ENCODE measurements at regions not wholly inside any gene's neighbourhood (a gene's known extent, or its start where the extent isn't known, plus 50 kb on each side); places are given as distances from the start of the nearest gene placed in this dataset.

DNA sequence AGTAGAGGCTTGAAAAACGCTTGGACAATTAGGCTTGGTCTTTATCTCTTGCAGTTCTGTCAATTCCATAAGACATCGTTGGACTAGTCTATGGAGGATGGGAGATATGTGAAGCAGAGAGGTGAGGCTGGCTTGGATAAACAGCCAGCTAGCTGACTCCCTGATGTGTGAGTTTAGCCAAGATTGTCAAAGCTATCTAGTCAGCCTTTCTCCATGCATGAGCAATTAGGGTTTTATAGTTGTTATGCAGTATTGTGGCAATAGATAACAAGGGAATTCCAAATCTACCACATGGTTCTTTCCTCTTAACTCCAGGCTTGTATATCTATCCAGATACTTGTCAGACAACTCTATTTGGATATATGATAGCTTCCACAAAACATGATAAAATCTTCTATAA is 153.6 kb upstream of the NRXN3 start:
- Histone ChIP-seq H3K4me1 (no peaks in the 10 kb centered on the region), H3K27ac (no peak overlapping the region), H3K4me3 (no peak overlapping the region), H3K27me3 (no peaks in the 10 kb centered on the region), H3K36me3 (no peaks in the 10 kb centered on the region), H3K9me3 (no peaks in the 10 kb centered on the region)
- 69 to 84% methylated on average over 2 of the region's 2 CpGs for WGBS, 2 donors
- TF ChIP-seq, protein P1, sequence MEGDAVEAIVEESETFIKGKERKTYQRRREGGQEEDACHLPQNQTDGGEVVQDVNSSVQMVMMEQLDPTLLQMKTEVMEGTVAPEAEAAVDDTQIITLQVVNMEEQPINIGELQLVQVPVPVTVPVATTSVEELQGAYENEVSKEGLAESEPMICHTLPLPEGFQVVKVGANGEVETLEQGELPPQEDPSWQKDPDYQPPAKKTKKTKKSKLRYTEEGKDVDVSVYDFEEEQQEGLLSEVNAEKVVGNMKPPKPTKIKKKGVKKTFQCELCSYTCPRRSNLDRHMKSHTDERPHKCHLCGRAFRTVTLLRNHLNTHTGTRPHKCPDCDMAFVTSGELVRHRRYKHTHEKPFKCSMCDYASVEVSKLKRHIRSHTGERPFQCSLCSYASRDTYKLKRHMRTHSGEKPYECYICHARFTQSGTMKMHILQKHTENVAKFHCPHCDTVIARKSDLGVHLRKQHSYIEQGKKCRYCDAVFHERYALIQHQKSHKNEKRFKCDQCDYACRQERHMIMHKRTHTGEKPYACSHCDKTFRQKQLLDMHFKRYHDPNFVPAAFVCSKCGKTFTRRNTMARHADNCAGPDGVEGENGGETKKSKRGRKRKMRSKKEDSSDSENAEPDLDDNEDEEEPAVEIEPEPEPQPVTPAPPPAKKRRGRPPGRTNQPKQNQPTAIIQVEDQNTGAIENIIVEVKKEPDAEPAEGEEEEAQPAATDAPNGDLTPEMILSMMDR (IDR thresholded peaks at IDR 0.05), result no peak
- ATAC-seq (ENCODE audit: low FRiP score in 2 of 2) (no peak), DNase-seq (no peak)

DNA sequence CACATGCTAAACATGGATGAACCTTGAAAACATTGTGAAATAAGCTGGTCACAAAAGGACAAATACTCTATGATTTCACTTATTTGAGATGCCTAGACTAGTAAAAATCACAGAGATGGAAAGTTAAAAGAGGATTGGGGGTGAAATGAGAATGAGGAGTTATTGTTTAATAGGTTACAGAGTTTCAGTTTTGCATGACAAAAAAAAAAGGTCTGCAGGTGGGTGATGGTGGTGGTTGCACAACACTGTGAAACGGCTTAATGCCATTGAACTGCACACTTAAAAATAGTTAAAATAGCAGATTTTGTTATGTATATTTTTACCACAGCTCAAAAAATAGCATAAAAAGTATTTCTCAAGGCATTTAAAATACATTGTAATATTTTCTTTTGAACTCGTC is 151.9 kb upstream of the NRXN3 start:
- no peak overlapping the region for H3K27ac ChIP-seq
- H3K36me3 ChIP-seq, result no peaks in the 10 kb centered on the region
- H3K27me3 ChIP-seq, result no peaks in the 10 kb centered on the region
- no peak for TF ChIP-seq POLR2AphosphoS5 (IDR thresholded peaks at IDR 0.05)
- TF ChIP-seq, protein P1 (IDR thresholded peaks at IDR 0.05), result no peak
- no peak for TF ChIP-seq POLR2A (IDR thresholded peaks at IDR 0.05)
- no peak for TF ChIP-seq EP300 (IDR thresholded peaks at IDR 0.05)
- DNase-seq (no peak), ATAC-seq (ENCODE audit: low FRiP score in 2 of 2) (no peak)
- no peaks in the 10 kb centered on the region for H3K9me3 ChIP-seq
- WGBS, 2 donors, result 46 to 61% methylated on average over 2 of the region's 2 CpGs
- no peaks in the 10 kb centered on the region for H3K4me1 ChIP-seq
- H3K4me3 ChIP-seq, result no peak overlapping the region

DNA sequence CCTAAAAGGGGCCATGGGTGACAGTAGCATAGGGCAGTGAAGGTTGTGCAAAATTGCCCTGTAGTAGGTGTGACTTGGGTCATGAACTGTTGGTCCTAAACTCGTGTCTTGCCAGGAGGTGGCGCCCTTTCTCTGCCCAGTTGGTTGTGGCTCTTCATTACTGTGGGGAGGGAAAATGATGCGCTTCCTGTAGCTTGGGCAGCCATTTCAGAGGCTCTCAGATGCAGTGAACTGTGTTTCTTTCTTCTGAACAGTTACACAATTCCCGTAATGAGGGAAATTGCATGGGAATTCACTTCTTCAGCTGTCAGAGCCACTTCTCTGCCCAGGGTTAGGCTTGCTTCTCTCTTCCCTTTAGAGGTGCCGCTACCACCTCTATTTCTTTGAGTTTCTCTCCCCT is 148.1 kb upstream of the NRXN3 start:
- peak in 1 of 2 donors; percentile 52 for DNase-seq
- no peaks in the 10 kb centered on the region for H3K36me3 ChIP-seq
- no peak overlapping the region for H3K4me3 ChIP-seq
- no peaks in the 10 kb centered on the region for H3K9me3 ChIP-seq
- no peak overlapping the region for H3K27ac ChIP-seq
- peak; percentile 45 to 68 for ATAC-seq (ENCODE audit: low FRiP score in 2 of 2)
- H3K27me3 ChIP-seq, result no peaks in the 10 kb centered on the region
- H3K4me1 ChIP-seq, result no peaks in the 10 kb centered on the region
- TF ChIP-seq EP300 (IDR thresholded peaks at IDR 0.05), result no peak
- no peak for TF ChIP-seq POLR2A (IDR thresholded peaks at IDR 0.05)
- no peak for TF ChIP-seq POLR2AphosphoS5 (IDR thresholded peaks at IDR 0.05)
- TF ChIP-seq, protein P1 (IDR thresholded peaks at IDR 0.05), result peak; percentile 21 to 63 (median 42)
- 40 to 83% methylated on average over 2 to 5 of the region's 5 CpGs for WGBS, 2 donors

DNA sequence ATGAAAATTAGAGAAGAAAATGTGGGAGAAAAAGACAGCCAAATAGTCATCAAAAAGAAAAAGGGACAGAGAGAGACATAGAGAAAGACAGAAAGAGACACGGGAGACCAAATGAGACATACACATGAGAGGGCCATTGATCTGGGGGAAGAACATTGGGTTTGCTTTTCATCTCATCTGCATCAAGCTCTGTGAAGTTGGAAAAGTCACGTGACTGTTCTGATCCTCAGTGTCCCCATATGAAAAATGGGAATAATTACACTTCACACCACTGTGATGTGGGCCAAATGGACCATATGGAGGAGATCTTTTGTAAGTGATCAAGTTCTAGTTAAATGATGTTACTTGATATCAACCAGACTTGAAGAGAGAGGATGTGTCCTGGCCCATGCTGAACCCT is 147.1 kb upstream of the NRXN3 start:
- H3K27me3 ChIP-seq, result no peaks in the 10 kb centered on the region
- no peak for TF ChIP-seq EP300 (IDR thresholded peaks at IDR 0.05)
- no peak for TF ChIP-seq POLR2AphosphoS5 (IDR thresholded peaks at IDR 0.05)
- TF ChIP-seq, protein P1 (IDR thresholded peaks at IDR 0.05), result no peak
- no peak overlapping the region for H3K4me3 ChIP-seq
- no peaks in the 10 kb centered on the region for H3K9me3 ChIP-seq
- H3K4me1 ChIP-seq, result no peaks in the 10 kb centered on the region
- WGBS, 2 donors, result 84 to 89% methylated on average over 2 of the region's 2 CpGs
- H3K36me3 ChIP-seq, result no peaks in the 10 kb centered on the region
- no peak overlapping the region for H3K27ac ChIP-seq
- DNase-seq (no peak), ATAC-seq (ENCODE audit: low FRiP score in 2 of 2) (no peak)

DNA sequence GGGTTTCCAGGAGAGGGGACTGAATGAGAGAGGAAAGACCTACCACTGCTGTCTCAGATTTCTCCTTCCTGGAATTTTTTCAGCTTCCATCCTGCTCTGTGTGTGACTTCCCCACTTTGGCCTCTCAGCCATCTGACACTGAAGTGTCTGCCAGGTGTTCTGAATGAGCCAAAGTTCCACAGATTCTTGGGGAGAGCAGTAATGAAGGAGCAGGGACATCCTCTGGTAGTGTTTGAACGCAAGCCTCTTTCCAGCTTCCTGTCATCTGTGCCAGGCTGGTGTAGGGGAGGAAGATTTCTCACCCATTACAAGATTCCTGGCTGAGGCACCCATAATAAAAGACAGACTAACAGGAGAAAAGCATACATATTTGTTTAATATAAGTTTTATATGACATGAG is 141.7 kb upstream of the NRXN3 start:
- 52 to 72% methylated on average over 1 of the region's 1 CpG for WGBS, 2 donors
- H3K4me1 ChIP-seq, result no peaks in the 10 kb centered on the region
- ATAC-seq (ENCODE audit: low FRiP score in 2 of 2), result no peak
- H3K27ac ChIP-seq, result no peak overlapping the region
- no peak overlapping the region for H3K4me3 ChIP-seq
- no peak for DNase-seq
- no peaks in the 10 kb centered on the region for H3K27me3 ChIP-seq
- TF ChIP-seq EP300 (IDR thresholded peaks at IDR 0.05) (no peak), POLR2A (IDR thresholded peaks at IDR 0.05) (no peak), POLR2AphosphoS5 (IDR thresholded peaks at IDR 0.05) (no peak)
- TF ChIP-seq, protein P1 (IDR thresholded peaks at IDR 0.05), result no peak
- no peaks in the 10 kb centered on the region for H3K36me3 ChIP-seq
- no peaks in the 10 kb centered on the region for H3K9me3 ChIP-seq
